NOMO-1 treated with DMSO at 0.1 percent for 48 hours (cell line): ENCODE measurements at regions not wholly inside any gene's neighbourhood (a gene's known extent, or its start where the extent isn't known, plus 50 kb on each side); places are given as distances from the start of the nearest gene placed in this dataset.
A peak's percentile ranks its signal among the peaks of the same experiment; 100 is the strongest.

ENCODE experiments used
- DNase-seq: peaks from one replicate; lab custom pipeline; 2025; ENCODE audit not compliant: unreplicated experiment; lab: John Stamatoyannopoulos, UW

DNA sequence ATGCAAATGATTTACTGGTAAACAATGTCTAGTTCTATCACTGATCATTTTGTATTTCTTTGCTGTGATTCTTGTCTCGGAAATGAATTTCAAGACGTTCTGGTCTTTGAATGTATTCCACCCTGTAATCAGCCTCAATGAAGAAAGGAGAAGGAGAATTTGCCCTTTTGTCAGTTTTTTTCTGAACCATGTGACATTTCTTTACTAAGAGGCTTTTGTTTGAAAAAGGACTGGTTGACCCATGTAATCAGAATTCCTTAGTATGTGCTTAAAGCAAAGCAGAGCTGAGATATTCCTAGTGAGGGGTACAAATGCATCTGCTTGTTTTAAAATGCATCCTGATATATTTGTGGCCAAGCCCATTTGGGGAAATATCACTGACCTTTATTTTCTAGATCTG is 581.6 kb downstream of the ETV1 start:
- no peak for DNase-seq

DNA sequence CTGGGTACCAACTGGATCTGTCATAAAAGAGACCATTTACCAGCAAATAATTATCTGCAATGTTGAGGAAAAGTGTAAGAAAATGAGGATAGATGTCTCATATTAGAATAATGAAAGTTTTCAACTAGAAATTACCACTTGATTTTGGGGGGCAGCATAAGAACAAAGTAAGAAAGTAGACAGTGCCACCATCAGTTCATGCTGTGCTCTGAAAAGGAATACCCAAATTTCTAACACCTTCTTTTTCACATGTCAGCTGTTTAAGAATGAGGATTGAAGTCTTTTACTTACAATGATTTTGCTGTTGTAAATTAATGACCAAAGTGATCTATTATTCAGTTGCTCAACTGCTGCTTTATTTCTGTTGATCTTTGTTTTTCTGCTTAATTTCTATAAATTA is 578.3 kb downstream of the ETV1 start:
- DNase-seq, result no peak

DNA sequence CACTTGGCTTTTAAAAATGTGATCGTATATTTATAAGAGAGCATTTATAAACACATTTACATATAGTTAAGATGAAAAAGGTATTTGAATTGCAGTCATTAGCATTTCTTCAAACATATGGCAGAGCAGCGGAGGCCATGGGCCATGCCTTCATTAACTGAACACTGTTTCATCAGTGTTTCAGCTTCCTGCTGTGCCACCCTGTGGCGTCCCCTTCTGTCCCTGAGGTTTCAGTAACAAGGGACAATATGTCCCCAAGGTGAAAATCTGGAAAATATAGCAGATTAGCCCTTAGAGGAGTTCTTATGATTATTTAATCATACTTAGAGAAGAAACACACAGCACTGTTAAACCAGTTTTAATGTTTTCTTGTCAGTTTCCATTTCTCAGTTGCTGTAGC is 577.8 kb downstream of the ETV1 start:
- DNase-seq, result no peak

DNA sequence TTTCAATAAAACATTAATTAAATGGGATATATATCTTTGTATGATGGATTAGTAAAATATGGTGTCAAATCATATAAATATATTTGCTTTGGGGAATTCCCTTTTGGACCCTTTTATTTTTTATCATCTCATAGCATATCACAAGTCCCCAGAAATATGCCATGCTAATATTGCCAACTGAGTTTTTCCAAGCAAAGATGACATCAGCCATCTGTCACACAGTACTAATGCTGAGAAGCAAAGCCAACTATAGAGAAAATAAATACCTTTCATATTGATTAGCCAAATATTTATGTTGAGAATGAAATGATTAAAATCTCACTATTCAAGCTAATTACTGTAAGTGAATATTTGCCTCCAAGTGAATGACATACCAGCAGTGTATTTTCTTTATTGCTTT is 575.3 kb downstream of the ETV1 start:
- no peak for DNase-seq

DNA sequence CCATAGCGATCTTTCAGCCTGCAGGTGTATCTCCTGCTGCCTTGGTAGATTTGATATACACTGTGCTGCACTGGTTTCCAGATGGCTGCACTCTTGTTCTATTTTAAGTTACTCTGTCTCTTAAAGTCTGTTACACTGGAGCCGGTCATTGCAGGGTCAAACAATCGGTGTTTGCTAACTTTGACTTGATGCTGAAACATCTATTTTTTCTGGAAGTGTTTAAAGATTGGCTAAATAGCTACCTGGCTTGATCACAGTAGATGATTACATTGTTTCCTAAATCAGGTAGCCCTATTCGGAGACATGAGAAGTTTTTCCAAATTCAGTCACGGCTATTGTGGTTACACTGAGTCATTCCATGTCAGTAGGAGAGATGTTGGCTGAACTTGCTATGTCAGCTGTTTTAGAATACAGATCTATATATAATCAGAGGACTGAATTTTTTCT is 574.8 kb downstream of the ETV1 start:
- no peak for DNase-seq

DNA sequence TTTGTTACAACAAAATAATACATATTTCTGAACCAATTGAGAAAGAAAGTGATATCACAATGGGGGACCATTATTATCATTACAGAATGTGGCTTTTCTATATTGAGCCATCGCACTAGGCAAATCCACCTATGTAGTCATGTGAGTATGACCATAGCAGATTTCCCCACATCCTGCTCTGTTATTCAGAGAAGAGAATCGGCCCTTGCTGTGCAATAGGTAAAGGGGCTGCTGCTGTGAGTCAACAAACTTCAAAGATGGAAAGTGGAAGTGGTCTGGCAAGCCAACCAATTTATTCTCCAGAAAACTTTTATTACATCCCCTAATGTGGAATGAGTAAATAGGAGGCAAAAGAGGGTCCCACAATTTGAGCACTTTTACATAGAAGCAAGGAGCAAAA is 573.4 kb downstream of the ETV1 start:
- DNase-seq, result peak; percentile 59

DNA sequence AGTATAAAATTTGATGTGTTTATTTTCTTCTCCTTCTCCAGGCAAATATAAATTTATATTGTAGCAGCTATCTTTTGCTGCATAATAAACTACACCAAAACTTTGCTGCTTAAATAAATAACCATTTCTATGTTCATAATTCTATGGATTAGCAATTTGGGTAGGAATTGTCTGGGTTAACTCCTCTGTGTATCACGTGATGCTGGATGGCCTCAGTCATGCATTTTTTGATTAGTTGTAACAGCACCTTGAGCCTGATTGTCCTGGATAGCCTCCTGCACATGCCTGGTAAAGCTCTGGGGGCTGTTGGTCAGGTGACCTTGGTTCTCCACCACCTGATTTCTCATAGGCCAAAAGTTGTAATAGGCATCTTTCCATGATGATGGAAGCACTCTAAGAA is 572.9 kb downstream of the ETV1 start:
- DNase-seq, result no peak

DNA sequence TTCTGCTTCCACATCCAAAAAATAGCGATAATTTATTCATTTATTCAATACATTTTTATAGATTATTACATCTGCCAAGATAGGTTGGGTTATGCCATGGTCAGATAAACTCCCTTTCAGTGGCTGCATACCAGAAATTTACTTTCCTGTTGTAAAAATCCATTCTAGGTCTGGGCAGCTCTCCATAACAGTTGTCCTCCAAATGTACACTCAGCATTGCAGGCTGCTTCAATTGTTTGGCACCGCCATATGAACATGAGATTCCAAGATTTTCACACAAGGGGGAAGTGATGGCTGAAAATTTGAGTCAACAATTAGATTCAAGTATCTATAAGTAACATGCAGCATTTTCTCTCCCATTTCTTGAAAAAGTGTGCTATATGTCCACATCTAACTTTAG is 568.7 kb downstream of the ETV1 start:
- DNase-seq, result no peak

DNA sequence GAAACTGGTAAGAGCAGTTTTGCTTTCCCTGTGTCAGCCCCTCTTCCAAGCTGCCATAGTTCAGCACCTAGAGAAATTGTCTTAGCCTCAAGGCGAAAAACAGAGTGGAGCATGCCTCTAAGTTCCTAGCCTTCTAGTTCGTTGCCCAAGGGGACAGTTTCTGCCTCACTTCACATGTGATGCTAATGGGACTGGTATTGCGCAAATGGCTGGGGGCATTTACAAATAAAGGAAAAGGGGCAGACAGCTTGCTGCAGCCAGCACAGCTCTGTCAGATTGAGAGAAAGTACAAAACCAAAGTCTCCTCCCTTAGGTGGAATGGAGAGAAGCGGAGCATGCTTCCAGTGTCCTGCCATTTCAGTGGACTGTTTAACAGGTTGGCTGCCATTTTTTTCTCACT is 567.7 kb downstream of the ETV1 start:
- DNase-seq, result no peak

DNA sequence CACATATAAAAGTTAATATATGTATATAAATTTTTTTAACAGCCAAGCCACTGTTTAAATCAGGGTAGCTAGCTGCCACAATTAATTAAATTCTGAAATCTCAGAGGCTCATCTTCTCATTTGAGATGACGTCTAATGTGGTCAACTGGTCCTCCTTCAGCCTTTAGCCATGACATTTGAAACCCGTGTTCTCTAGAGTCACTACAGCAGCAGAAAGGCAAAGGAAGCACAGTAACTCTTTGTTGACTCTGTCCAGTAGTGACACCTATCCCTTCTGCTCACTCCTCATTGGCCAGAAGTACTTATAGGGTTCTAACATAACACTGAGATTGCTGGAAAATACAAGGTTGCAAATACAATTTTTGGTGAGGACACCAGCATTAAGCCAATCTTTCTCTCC is 555.5 kb downstream of the ETV1 start:
- no peak for DNase-seq

DNA sequence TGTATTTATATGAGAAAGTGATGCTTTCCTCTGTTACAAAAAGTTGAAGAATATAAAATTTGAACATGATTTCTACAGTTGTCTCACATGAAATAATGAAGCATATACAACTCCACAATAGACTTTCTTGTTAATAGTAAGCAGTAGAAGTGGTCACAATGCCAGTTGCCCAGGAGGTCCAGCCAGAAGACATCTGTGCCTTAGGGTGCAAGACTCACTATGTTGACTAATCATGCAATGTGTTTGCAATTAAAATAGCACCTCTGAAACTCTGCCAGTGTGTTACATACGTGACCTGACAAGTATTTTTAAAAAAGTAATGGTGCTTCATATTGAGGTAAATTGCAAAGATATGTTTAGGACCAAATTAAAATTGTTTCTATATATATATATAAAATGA is 547.2 kb downstream of the ETV1 start:
- DNase-seq, result no peak

DNA sequence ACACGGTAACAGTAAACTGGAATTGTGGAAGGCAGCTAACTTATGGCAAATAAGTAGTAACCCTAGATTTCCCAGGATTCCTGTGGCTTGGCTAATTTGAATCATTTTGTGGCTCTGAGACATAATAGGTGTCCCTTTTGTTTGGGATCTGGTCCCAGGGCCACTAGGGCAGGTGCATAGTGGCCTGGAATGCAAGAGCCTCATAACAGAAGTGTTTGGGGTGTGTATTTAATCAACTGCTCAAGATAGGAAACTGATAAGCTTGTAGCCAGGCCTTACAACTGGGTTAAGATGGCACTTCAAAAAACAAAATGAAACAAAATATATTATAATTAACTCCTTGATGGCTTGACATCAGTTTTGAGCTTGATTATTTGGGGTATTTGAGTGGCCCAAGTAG is 541.8 kb downstream of the ETV1 start:
- DNase-seq, result no peak

DNA sequence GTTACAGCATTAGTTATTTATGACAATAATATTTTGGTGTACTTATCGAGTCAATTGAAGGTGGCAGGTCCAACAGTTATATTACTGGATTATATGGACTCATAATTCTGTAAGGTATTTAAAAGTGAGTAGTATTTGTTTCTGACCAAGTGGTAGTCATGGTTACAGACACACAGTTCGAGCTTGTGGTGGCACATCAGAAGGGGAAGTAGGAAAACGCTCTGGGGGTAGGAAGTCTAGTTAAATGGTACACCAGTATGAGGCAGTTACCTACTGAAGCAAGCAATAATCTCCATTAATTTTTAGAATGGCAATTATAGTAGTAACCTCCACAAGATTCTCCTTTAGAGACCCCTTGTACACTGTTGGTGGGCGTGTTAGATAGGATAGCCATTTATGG is 541.2 kb downstream of the ETV1 start:
- DNase-seq, result peak; percentile 8

DNA sequence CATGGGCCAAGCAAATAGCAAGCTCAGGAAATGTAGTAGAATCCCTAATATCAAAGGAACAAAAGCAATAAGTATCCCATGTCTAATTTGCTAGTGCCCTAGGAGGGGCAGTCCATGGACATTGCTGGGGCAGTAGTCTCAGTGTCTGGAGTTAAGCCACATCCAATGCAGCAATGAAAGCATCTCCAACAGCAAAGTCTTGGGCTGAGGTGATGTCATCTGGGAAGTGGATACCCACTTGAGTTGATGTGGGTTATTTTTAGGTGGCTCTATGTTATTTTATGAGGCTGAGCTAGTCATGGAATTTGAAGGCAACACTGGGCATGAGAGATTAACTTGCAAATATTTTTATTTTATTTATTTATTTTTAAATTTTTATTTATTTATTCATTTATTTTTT is 540.0 kb downstream of the ETV1 start:
- no peak for DNase-seq

DNA sequence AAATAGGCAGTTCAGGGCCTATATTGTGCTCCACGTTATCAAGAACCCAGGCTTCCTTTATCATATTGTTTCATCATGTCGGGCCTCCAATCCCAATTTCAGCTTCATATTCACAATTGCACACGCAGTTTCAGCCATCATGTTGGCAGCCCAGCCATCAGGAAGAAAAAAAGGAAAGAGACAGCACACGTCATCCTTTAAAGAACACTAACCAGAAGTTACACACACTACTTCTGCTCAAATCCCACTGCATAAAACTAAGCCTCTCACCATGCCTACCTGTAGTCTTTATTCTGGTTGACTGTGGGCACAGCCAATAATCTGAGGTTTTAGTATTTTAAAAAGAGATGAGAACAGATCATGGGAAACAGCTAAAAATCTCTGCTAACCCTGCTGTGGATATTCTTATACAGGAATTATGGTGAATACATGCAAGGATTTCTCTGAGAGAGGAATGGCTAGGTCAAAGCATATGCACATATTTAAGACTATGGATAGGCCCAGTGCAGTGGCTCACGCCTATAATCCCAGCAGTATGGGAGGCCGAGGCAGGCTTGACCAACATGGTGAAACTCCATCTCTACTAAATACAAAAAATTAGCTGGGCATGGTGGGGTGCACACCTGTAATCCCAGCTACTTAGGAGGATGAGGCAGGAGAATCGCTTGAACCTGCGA is 534.4 kb downstream of the ETV1 start:
- DNase-seq, result no peak

DNA sequence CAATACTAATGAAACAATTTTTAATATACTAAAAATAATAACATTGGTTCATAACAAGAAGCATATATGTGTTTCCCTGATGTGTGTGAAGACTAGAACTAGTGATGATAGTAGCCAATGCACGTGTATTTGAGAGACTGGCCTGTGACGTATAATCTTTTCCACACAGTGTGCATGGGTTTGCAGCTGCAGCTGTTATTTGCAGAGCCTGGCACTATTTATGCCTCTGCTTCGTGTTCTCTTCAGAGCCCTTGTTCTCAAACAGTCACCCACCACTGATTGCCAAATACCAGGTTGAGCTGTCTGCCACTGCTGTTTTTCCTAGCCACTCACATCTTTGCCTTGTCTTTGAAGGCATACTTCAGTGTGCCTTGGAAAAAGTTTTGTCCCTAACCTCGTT is 531.7 kb downstream of the ETV1 start:
- no peak for DNase-seq

DNA sequence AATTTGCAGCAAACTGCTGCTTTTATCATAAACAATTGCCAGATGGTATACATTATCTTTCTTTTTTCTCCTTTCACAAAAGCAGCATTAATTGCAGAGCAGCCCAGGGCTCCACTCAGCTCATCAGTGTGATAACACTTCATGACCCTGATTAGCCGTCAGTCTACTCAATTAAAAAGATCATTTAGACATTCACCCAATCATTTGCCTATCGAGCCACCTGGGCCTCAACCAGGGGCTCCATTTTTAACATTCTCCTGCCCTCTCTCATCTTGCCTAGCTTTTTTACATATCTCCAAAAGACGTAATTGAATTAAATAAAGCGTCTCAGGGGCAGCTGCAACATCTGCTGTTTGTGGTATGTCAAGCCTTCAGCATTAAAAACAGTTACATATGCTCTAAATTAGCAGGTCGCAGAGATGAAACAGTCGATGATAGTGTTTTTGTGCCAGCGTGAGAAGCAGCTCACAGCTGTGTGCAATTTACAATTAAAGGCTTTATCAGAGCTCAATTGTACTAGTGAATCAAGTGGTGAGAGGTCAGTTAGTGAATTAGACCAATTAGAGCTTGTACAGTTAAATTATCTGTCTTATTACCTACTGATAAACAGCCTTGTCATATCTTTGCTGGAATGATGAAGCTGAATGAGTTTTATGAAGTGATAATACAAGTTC is 522.5 kb downstream of the ETV1 start:
- no peak for DNase-seq

DNA sequence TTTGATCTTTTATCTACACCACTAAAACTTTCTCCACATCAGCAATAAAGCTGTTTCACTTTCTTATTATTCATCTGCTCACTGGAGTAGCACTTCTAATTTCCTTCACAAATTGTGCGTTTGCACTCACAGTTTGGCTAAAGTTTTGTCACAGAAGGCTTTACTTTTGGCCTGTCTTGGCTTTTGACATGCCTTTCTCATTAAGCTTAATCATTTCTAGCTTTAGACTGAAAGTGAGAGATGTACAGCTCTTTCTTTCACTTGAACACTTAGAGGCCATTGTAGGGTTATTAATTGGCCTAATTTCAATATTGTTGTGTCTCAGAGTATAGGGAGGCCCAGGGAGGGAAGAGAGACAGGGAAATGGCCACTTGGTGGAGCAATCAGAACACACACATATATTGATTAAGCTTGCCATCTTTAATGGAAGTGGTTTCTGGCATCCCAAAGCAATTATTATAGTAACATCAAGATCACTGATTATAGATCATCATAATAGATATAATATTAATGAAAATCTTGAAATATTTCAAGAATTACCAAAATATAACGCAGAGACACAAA is 512.5 kb downstream of the ETV1 start:
- no peak for DNase-seq

DNA sequence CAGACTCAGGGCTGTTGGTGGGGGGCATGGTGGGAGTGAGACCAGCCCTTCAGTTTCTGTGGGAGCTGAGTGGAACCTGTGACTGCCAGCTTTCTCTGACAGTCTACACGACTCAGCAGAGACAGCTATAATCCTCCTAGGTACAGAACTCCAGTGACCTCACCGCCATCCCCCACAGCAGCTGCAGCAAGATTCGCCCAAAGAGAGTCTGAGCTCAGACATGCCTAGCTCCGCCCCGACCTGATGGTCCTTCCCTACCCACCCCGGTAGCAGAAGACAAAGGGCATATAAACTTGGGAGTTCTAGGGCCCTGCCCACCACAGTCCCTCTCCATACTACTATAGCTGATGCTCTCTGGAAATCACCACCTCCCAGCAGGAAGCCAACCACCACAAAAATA is 500.1 kb downstream of the ETV1 start:
- DNase-seq, result no peak

DNA sequence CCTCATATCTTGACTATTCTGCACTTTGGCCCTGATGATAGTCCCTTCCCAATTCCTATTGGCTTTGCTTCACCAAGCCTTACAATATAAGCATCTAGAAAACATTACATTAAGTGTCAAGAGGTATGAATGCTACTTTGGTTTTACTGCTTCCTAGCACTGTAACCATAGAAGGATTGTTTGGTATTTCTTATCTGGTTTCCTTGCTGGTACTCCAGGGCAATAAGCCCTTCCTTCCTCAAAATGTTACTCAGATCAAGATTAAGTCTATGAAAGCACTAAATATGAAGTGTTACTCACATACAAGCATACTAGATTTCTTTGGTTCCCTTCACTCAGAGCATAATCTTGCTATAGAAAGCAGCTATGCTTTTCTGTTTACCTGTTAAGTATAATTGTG is 492.5 kb downstream of the ETV1 start:
- no peak for DNase-seq

DNA sequence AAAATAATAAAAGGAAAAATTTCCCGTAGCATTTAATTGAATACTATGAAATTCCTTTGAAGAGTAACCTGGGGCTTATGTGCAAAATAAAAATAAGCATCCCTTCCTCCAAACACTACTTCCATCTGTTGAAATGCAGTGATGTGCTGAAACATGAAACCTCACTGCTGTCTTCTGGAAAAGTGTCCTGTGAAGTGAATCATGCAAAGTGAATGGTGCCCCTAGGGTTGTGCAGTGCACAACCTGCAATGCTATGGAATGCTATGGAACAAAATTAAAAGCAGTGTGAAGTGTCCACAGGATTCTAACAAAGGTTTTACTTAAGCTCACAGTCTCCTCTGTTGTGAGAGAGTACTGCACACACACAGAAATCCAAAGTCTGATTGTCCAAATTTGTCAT is 480.9 kb downstream of the ETV1 start:
- no peak for DNase-seq

DNA sequence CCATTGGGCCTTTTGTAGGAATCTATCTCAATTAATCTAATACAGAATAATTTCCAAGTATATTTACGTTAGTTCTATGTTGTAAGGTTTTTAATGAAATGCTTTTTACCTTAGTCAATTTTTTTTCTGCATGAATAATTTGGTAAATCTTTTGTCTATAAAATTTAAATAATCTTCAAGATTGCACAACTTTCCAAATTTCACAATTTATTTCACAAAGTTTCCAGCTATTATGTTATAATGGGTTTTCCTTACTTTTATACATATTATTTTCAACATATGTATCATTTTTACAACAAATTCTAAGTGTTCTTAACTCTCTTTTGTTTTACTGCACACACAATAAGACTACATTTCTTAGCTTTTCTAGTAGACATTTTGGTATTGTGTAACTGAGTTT is 470.7 kb downstream of the ETV1 start:
- DNase-seq, result no peak

DNA sequence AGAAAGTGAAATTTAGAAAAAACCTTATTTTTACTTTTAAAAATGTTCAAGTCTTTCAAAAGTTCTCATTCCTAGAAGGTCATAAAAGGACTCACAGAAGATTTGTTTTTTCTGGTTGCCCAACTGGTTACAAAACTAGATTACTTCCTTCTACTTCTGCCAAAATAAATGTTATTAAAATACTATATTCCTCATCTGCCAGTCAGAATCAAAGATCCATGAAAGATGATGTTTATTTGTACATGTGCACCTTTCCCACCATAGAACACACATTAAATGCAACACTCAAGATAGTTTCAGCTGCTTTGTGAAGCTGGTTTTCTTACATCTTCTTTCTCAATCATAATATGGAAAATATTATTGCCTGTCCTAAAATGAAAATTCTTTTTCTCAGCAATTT is 465.4 kb downstream of the ETV1 start:
- no peak for DNase-seq
